Glutamatergic neuron (in vitro differentiated cells): ENCODE measurements at regions not wholly inside any gene's neighbourhood (a gene's known extent, or its start where the extent isn't known, plus 50 kb on each side); places are given as distances from the start of the nearest gene placed in this dataset.

Experiments
- DNase-seq: peaks from one replicate; pipeline ENCODE4 v3.0.0; 2022
- H3K27ac Mint-ChIP-seq: one replicate; pipeline ENCODE4 v1.8.0; 2020; ENCODE audit warnings: mild to moderate bottlenecking, mixed read lengths, inconsistent platforms; ENCODE audit not compliant: unreplicated experiment
- H3K27me3 Mint-ChIP-seq: one replicate; pipeline ENCODE4 v1.8.0; 2020; ENCODE audit warnings: mild to moderate bottlenecking, moderate library complexity, mixed read lengths, inconsistent platforms; ENCODE audit not compliant: unreplicated experiment
- H3K36me3 Mint-ChIP-seq: one replicate; pipeline ENCODE4 v1.8.0; 2020; ENCODE audit warnings: mild to moderate bottlenecking, mixed read lengths, inconsistent platforms; ENCODE audit not compliant: unreplicated experiment
- H3K4me1 Mint-ChIP-seq: one replicate; pipeline ENCODE4 v1.8.0; 2020; ENCODE audit warnings: mild to moderate bottlenecking, low read depth, mixed read lengths, inconsistent platforms; ENCODE audit not compliant: unreplicated experiment
- H3K4me3 Mint-ChIP-seq: one replicate; pipeline ENCODE4 v1.8.0; 2020; ENCODE audit warnings: mild to moderate bottlenecking, mixed read lengths, inconsistent platforms; ENCODE audit not compliant: unreplicated experiment
- H3K9me3 Mint-ChIP-seq: one replicate; pipeline ENCODE4 v1.8.0; 2020; ENCODE audit warnings: mild to moderate bottlenecking, moderate library complexity, mixed read lengths, inconsistent platforms; ENCODE audit not compliant: unreplicated experiment
- CTCF ChIP-seq: fragments of 200-600 bp; sonication (generic); IDR thresholded peaks from one replicate; pipeline ENCODE4 v1.5.0; 2021; ENCODE audit not compliant: partially characterized antibody, unreplicated experiment

GRCh38 chr2:144267239-144267638 lies 252.7 kb downstream of the ZEB2 start:
- DNase-seq, result no peak
- TF ChIP-seq CTCF, result no peak
- H3K27ac Mint-ChIP-seq, result no peak overlapping the region
- no peak overlapping the region for H3K4me3 Mint-ChIP-seq
- peaks cover 4% of the 10 kb centered on the region for H3K4me1 Mint-ChIP-seq
- H3K9me3 Mint-ChIP-seq, result no peaks in the 10 kb centered on the region
- H3K27me3 Mint-ChIP-seq, result no peaks in the 10 kb centered on the region
- peaks cover 4% of the 10 kb centered on the region for H3K36me3 Mint-ChIP-seq

- Mint-ChIP-seq H3K27ac (peak overlapping the region; percentile 49), H3K4me3 (no peak overlapping the region), H3K36me3 (peaks cover 4% of the 10 kb centered on the region), H3K9me3 (peaks cover 3% of the 10 kb centered on the region), H3K27me3 (no peaks in the 10 kb centered on the region), H3K4me1 (peaks cover 2% of the 10 kb centered on the region)
- TF ChIP-seq CTCF, result no peak
- DNase-seq, result no peak
These were observed 254.3 kb downstream of the ZEB2 start for GRCh38 chr2:144265654-144266053.

GRCh38 chr2:144261966-144262365 lies 258.0 kb downstream of the ZEB2 start:
- no peak overlapping the region for H3K4me3 Mint-ChIP-seq
- TF ChIP-seq CTCF, result no peak
- H3K27me3 Mint-ChIP-seq, result no peaks in the 10 kb centered on the region
- peaks cover 19% of the 10 kb centered on the region for H3K36me3 Mint-ChIP-seq
- no peak overlapping the region for H3K27ac Mint-ChIP-seq
- no peak for DNase-seq
- peaks cover 2% of the 10 kb centered on the region for H3K4me1 Mint-ChIP-seq
- peaks cover 3% of the 10 kb centered on the region for H3K9me3 Mint-ChIP-seq

GRCh38 chr2:144261336-144261735 lies 258.6 kb downstream of the ZEB2 start:
- Mint-ChIP-seq H3K27me3 (peaks cover 1% of the 10 kb centered on the region), H3K27ac (no peak overlapping the region), H3K4me1 (peaks cover 2% of the 10 kb centered on the region), H3K4me3 (no peak overlapping the region), H3K9me3 (peaks cover 5% of the 10 kb centered on the region), H3K36me3 (peaks cover 21% of the 10 kb centered on the region)
- no peak for DNase-seq
- TF ChIP-seq CTCF, result no peak

GRCh38 chr2:144259332-144259731 lies 260.6 kb downstream of the ZEB2 start:
- Mint-ChIP-seq H3K36me3 (peaks cover 35% of the 10 kb centered on the region), H3K4me1 (peaks cover 2% of the 10 kb centered on the region), H3K27me3 (peaks cover 2% of the 10 kb centered on the region), H3K9me3 (peaks cover 6% of the 10 kb centered on the region), H3K4me3 (no peak overlapping the region), H3K27ac (no peak overlapping the region)
- no peak for TF ChIP-seq CTCF
- DNase-seq, result no peak
